ENCODE measurements at regions not wholly inside any gene's neighbourhood (a gene's known extent, or its start where the extent isn't known, plus 50 kb on each side); places are given as distances from the start of the nearest gene placed in this dataset.

DNA sequence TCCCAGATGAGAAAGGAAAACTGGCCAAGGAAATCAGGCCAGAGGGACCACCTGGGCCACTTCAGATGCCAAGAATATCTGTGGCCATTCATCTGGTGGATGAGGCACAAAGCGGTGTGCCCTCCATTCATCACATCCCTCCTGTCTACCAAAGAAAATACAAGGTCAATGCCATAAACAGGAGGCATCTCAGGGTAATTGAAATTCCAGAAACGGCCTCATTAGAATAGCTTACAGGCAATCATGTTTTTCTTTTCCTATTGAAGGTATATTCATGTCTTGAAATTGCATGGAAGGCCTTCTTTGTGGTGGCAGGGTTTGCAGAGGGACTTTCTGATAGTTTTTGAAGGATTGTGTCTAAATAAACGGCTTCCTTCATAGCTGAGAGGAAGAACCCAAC is 578.3 kb downstream of the HAO1 start:
- Histone ChIP-seq H4K20me1 (ENCODE audit: insufficient read depth) (no peaks in the 10 kb centered on the region), H3K9ac (no peak overlapping the region), H3K9me2 (ENCODE audit: insufficient read depth) (no peaks in the 10 kb centered on the region), H3K4me1 (ENCODE audit: insufficient read depth) (no peaks in the 10 kb centered on the region), H3K9me3 (ENCODE audit: low read depth) (no peaks in the 10 kb centered on the region), H3K27ac (no peak overlapping the region), H3F3A (ENCODE audit: insufficient read depth) (no peaks in the 10 kb centered on the region), H3K27me3 (replicated peaks; ENCODE audit: insufficient read depth) (0 out of 2 replicates have a peak, but pooled peaks cover 5% of the 10 kb centered on the region), H3K36me3 (ENCODE audit: low read depth) (no peaks in the 10 kb centered on the region), H2AFZ (no peak overlapping the region), H3K79me2 (ENCODE audit: insufficient read depth) (no peaks in the 10 kb centered on the region), H3K4me3 (no peak overlapping the region), H3K4me2 (ENCODE audit: unreplicated experiment) (no peak overlapping the region)
- WGBS, 2 experiments (ENCODE audit: low coverage in 1 of 2, low lambda C conversion rate in 2 of 2, missing lambda C conversion rate in 2 of 2) = 38 to 44% methylated on average over 3 of the region's 3 CpGs
- TF ChIP-seq EZH2 (IDR thresholded peaks at IDR 0.05; ENCODE audit: insufficient read depth, poor library complexity, severe bottlenecking) = no peak
- TF ChIP-seq EZH2phosphoT487 (IDR thresholded peaks at IDR 0.05; ENCODE audit: insufficient read depth, low read depth) = no peak
- no peak for DNase-seq
- in situ Hi-C loops (cut with MboI) = no loop called here

DNA sequence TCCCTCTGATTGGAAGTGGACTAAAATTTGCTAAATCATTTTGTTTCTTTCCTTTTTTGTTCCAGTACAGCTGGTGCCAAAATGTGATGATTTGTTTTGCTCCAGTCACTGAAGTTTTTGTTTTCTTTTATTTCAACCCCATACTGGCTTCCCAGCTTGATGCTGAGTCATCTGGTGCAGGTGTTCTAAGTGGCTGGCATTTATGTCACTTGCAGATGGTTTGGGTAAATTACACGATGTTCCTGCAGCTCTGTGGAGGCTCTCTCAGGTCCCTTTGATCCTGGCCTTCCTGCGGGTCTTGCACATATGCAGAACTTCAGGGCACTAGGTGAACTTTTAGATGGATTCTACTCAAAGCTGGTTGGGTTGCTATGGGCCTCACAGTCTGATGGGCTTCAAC is 577.7 kb downstream of the HAO1 start:
- in situ Hi-C loops (cut with MboI) = no loop called here
- no peaks in the 10 kb centered on the region for H3K9me3 ChIP-seq (ENCODE audit: low read depth)
- no peaks in the 10 kb centered on the region for H3K36me3 ChIP-seq (ENCODE audit: low read depth)
- no peaks in the 10 kb centered on the region for H3K79me2 ChIP-seq (ENCODE audit: insufficient read depth)
- H3K9me2 ChIP-seq (ENCODE audit: insufficient read depth) = no peaks in the 10 kb centered on the region
- H3K27me3 ChIP-seq (replicated peaks; ENCODE audit: insufficient read depth) = 0 out of 2 replicates have a peak, but pooled peaks cover 5% of the 10 kb centered on the region
- DNase-seq = no peak
- no peak overlapping the region for H2AFZ ChIP-seq
- H3K27ac ChIP-seq = no peak overlapping the region
- no peaks in the 10 kb centered on the region for H3K4me1 ChIP-seq (ENCODE audit: insufficient read depth)
- no peak overlapping the region for H3K4me3 ChIP-seq
- no peak overlapping the region for H3K4me2 ChIP-seq (ENCODE audit: unreplicated experiment)
- no peaks in the 10 kb centered on the region for H4K20me1 ChIP-seq (ENCODE audit: insufficient read depth)
- whole genome bisulfite sequencing, 2 experiments (ENCODE audit: low coverage in 1 of 2, low lambda C conversion rate in 2 of 2, missing lambda C conversion rate in 2 of 2) = 36 to 42% methylated on average over 2 of the region's 2 CpGs
- no peak overlapping the region for H3K9ac ChIP-seq
- no peaks in the 10 kb centered on the region for H3F3A ChIP-seq (ENCODE audit: insufficient read depth)
- TF ChIP-seq EZH2phosphoT487 (IDR thresholded peaks at IDR 0.05; ENCODE audit: insufficient read depth, low read depth) (no peak), EZH2 (IDR thresholded peaks at IDR 0.05; ENCODE audit: insufficient read depth, poor library complexity, severe bottlenecking) (no peak)

DNA sequence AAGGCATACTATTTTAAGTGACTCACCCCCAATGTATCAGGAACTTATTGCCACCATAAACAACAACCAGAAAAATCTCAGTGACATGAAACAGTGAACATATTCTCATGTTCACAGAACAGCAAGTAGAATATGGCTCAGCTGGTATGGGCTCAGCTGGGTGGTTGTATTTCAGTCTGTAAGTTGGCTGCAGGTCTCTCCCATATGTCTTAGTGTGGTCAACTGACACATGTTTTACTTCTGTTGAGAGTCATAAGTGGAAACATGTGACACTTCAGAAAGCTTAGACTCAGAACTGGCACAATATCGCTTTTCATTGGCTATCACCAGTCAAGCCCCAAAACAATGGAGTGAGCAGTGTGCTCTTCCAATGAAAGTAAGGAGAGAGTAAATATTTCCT is 574.1 kb downstream of the HAO1 start:
- H3K4me1 ChIP-seq (ENCODE audit: insufficient read depth) = no peaks in the 10 kb centered on the region
- no peaks in the 10 kb centered on the region for H3K9me2 ChIP-seq (ENCODE audit: insufficient read depth)
- no peak overlapping the region for H3K4me2 ChIP-seq (ENCODE audit: unreplicated experiment)
- no peak overlapping the region for H3K4me3 ChIP-seq
- no peaks in the 10 kb centered on the region for H3K27me3 ChIP-seq (replicated peaks; ENCODE audit: insufficient read depth)
- no peaks in the 10 kb centered on the region for H3K79me2 ChIP-seq (ENCODE audit: insufficient read depth)
- in situ Hi-C loops (cut with MboI) = no loop called here
- 54 to 58% methylated on average over 1 of the region's 1 CpG for WGBS, 2 experiments (ENCODE audit: low coverage in 1 of 2, low lambda C conversion rate in 2 of 2, missing lambda C conversion rate in 2 of 2)
- no peak overlapping the region for H3K27ac ChIP-seq
- H4K20me1 ChIP-seq (ENCODE audit: insufficient read depth) = no peaks in the 10 kb centered on the region
- H3K36me3 ChIP-seq (ENCODE audit: low read depth) = no peaks in the 10 kb centered on the region
- no peak overlapping the region for H2AFZ ChIP-seq
- TF ChIP-seq EZH2phosphoT487 (IDR thresholded peaks at IDR 0.05; ENCODE audit: insufficient read depth, low read depth) (no peak), EZH2 (IDR thresholded peaks at IDR 0.05; ENCODE audit: insufficient read depth, poor library complexity, severe bottlenecking) (no peak)
- no peak overlapping the region for H3K9ac ChIP-seq
- H3K9me3 ChIP-seq (ENCODE audit: low read depth) = no peaks in the 10 kb centered on the region
- no peaks in the 10 kb centered on the region for H3F3A ChIP-seq (ENCODE audit: insufficient read depth)
- no peak for DNase-seq

DNA sequence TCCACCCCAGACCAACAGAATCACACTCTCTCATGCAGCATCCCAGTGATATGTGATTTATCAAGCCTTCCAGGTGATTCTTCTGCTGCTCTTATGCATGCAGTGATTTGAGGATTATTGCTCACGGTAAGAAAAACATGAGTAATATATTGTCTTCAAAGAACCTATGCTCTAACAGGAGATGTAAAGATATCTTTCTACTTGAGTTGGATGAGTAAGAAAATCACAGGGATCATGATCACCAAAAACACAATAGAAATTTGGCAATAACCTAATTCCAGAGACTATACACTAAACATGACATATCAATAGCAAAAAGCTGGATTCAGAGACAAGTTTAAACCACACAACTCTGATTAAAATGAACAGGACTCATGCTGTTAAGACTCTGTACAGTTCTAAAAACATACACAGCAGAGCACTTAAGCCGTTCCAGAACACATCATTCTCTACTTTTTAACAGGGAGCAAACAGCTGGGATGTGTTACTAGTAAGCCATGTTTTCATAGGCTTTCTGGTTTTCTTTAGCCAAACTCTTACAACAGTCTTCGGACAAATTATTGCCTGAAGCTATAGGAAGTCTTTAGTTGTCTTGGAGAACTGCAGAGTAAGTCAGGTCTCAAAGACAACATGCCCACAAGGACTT is 568.6 kb downstream of the HAO1 start:
- TF ChIP-seq EZH2phosphoT487 (IDR thresholded peaks at IDR 0.05; ENCODE audit: insufficient read depth, low read depth) (no peak), EZH2 (IDR thresholded peaks at IDR 0.05; ENCODE audit: insufficient read depth, poor library complexity, severe bottlenecking) (no peak)
- Histone ChIP-seq H3F3A (ENCODE audit: insufficient read depth) (no peaks in the 10 kb centered on the region), H3K27ac (no peak overlapping the region), H3K4me1 (ENCODE audit: insufficient read depth) (no peaks in the 10 kb centered on the region), H3K4me3 (no peak overlapping the region), H3K4me2 (ENCODE audit: unreplicated experiment) (no peak overlapping the region), H3K9ac (no peak overlapping the region), H4K20me1 (ENCODE audit: insufficient read depth) (no peaks in the 10 kb centered on the region), H3K27me3 (replicated peaks; ENCODE audit: insufficient read depth) (no peaks in the 10 kb centered on the region), H2AFZ (no peak overlapping the region), H3K79me2 (ENCODE audit: insufficient read depth) (no peaks in the 10 kb centered on the region), H3K9me2 (ENCODE audit: insufficient read depth) (no peaks in the 10 kb centered on the region), H3K36me3 (ENCODE audit: low read depth) (no peaks in the 10 kb centered on the region), H3K9me3 (ENCODE audit: low read depth) (no peaks in the 10 kb centered on the region)
- in situ Hi-C loops (cut with MboI) = no loop called here
- WGBS, 2 experiments (ENCODE audit: low coverage in 1 of 2, low lambda C conversion rate in 2 of 2, missing lambda C conversion rate in 2 of 2) = 5 to 13% methylated on average over 3 of the region's 3 CpGs
- no peak for DNase-seq

All from GM23248 (cell line).